ENCODE measurements at regions not wholly inside any gene's neighbourhood (a gene's known extent, or its start where the extent isn't known, plus 50 kb on each side); places are given as distances from the start of the nearest gene placed in this dataset.

DNA sequence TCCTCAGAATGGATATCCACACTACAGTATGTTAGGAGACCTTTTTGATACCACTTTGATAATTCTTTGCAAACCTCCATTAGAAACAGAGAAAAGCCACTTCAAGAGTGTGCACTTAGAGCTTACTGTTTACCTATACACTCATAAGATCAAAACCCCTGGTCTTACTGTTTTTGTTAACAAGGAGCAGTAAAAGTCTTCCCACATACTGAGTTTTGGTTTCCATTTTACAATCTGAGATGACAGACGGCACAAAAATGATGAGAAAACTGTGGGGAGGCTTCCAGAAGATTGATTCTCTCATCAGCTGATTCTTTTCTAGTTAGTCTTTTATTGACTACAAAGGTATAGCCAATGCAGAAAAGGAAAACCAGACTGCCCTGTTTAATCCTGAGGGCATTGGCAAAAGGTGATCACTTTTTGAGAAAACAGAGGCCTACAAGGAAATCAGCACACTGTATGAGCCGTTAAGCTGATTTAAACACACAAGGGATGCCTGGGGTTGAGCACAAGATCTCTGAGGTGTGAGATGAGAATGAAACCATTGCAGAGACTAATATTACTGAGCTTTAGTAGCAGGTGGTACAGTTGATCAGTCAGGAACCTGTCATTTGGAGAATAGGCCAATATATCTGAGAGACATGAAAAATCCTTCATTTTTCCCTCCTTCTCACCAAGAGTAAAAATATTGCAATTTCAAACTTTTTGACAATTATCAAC lies 368.6 kb downstream of the GRB14 start:
- TF ChIP-seq POLR2A (IDR thresholded peaks at IDR 0.05; ENCODE audit: control extremely low read depth in 1 of 2, low read depth in 2 of 2, low read length in 2 of 2) (no peak), CEBPB (IDR thresholded peaks at IDR 0.05; ENCODE audit: low read depth, low read length) (no peak), EZH2 (IDR thresholded peaks at IDR 0.05; ENCODE audit: low read depth, low read length, severe bottlenecking) (no peak), POLR2AphosphoS5 (IDR thresholded peaks at IDR 0.05; ENCODE audit: low read depth, low read length) (no peak), YY1 (IDR thresholded peaks at IDR 0.05; ENCODE audit: low read depth, low read length) (no peak), FOSL1 (IDR thresholded peaks at IDR 0.05; ENCODE audit: insufficient read depth, low read depth, low read length) (no peak)
- TF ChIP-seq, protein P1, sequence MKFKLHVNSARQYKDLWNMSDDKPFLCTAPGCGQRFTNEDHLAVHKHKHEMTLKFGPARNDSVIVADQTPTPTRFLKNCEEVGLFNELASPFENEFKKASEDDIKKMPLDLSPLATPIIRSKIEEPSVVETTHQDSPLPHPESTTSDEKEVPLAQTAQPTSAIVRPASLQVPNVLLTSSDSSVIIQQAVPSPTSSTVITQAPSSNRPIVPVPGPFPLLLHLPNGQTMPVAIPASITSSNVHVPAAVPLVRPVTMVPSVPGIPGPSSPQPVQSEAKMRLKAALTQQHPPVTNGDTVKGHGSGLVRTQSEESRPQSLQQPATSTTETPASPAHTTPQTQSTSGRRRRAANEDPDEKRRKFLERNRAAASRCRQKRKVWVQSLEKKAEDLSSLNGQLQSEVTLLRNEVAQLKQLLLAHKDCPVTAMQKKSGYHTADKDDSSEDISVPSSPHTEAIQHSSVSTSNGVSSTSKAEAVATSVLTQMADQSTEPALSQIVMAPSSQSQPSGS (IDR thresholded peaks at IDR 0.05; ENCODE audit: low read length), result no peak

All from H1 (cell line).